ENCODE measurements at regions not wholly inside any gene's neighbourhood (a gene's known extent, or its start where the extent isn't known, plus 50 kb on each side); places are given as distances from the start of the nearest gene placed in this dataset.
"Not testable (repeated sequence)": the region's sequence is repeated elsewhere in the genome, so short reads cannot be mapped to it uniquely, and the experiment has no call there.

DNA sequence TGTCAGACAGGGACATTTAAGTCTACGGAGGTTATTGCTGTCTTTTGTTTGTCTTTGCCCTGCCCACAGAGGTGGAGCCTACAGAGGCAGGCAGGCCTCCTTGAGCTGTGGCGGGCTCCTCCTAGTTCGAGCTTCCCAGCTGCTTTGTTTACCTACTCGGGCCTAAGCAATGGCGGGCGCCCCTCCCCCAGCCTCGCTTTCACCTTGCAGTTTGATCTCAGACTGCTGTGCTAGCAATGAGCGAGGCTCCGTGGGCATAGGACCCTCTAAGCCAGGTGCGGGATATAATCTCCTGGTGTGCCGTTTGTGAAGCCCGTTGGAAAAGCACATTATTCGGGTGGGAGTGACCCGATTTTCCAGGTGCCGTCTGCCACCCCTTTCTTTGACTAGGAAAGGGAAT, 125.0 kb downstream of the PRL start:
- not testable (repeated sequence) for DNase-seq

GRCh38 chr6:22173311-22173710, 123.5 kb downstream of the PRL start:
- no peak for DNase-seq

- DNase-seq: not testable (repeated sequence)
These were observed 116.6 kb downstream of the PRL start for GRCh38 chr6:22180250-22180649.

- DNase-seq: no peak
These were observed 112.5 kb downstream of the PRL start for GRCh38 chr6:22184371-22184770.

DNA sequence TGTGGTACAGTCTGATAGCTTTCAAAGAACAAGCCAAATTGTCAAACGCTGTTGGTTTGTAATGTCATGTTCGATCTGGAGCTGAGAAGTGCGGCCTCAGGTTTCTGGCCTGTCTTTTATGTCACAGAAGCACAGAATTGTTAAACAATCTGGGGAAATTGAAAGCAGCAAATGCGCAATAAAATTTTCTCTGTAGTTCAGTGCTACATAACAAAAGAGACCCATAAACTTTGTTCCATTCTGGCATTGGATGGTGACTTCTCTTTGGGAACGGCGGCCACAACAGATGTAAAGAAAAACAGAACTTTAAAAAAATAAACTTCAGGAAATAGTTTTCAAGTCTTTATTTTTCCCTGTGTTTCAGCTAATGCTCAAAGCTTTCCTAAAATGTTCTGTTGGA, 106.9 kb downstream of the PRL start:
- no peak for DNase-seq

GRCh38 chr6:22194188-22194921, 102.5 kb downstream of the PRL start:
- DNase-seq: no peak

GRCh38 chr6:22199771-22200170, 97.1 kb downstream of the PRL start:
- DNase-seq: no peak

GRCh38 chr6:22204153-22204552, 92.7 kb downstream of the PRL start:
- no peak for DNase-seq

- no peak for DNase-seq
These were observed 91.6 kb downstream of the PRL start for GRCh38 chr6:22205266-22205665.

GRCh38 chr6:22206106-22206505, 90.7 kb downstream of the PRL start:
- DNase-seq: no peak

- DNase-seq: no peak
These were observed 88.8 kb downstream of the PRL start for GRCh38 chr6:22208026-22208425.

DNA sequence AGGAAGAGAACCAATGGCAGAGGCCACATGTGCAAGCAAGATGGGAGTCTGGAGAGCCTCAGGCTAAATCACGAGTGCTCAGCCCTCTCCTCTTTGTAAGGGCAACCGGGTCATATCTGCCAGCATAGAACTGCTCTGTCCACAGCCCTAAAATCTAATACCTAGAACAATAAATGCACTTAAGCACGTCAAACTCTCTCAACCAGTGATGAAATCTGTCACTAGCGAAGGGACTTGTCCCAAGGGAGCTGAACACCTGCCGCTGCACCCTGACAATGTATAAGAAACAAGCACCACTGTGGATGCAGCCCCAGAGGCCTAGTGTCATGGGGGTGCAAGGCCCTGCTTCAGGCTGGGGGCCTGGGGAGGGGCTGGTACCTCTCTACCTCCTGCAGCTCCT, 82.5 kb downstream of the PRL start:
- DNase-seq: no peak

GRCh38 chr6:22215474-22215873, 81.4 kb downstream of the PRL start:
- not testable (repeated sequence) for DNase-seq

GRCh38 chr6:22218410-22218809, 78.4 kb downstream of the PRL start:
- DNase-seq: no peak

GRCh38 chr6:22219925-22220324, 76.9 kb downstream of the PRL start:
- DNase-seq: no peak

- no peak for DNase-seq
These were observed 75.6 kb downstream of the PRL start for GRCh38 chr6:22221211-22221610.

GRCh38 chr6:22221630-22222029, 75.2 kb downstream of the PRL start:
- DNase-seq: peak; percentile 74

DNA sequence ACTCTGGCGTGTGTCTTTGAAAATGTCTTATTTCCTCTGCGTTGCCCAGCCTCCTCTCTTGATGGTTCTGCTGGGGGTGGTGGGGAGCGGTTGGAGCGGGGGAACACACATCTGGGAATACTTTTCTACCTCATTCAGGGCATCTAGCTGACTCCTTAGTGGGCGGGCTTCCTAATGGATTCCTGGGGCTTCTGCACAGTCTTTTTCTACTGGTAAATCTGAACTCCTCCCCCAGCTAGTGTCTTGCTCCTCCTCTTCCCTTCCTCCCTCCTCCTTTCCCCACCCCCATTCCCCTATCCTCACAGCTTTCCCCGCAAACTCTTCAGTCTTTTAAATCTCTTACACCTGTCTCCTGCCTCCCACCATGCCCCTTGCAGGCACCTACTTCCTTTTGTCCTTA, 74.4 kb downstream of the PRL start:
- DNase-seq: peak; percentile 59

- DNase-seq: no peak
These were observed 68.8 kb downstream of the PRL start for GRCh38 chr6:22227824-22228610.

- no peak for DNase-seq
These were observed 65.8 kb downstream of the PRL start for GRCh38 chr6:22231050-22231449.

- DNase-seq: peak; percentile 79
These were observed 65.2 kb downstream of the PRL start for GRCh38 chr6:22231616-22232015.

- DNase-seq: peak; percentile 68
These were observed 60.0 kb downstream of the PRL start for GRCh38 chr6:22236626-22237414.

Data from islet precursor cell (in vitro differentiated cells).